OCI-LY1 (cell line): ENCODE measurements at regions not wholly inside any gene's neighbourhood (a gene's known extent, or its start where the extent isn't known, plus 50 kb on each side); places are given as distances from the start of the nearest gene placed in this dataset.

Experiments used
- H2AFZ ChIP-seq: fragments of 200-600 bp; sonication (generic), shearing (Covaris generic); 2 replicates; pipeline ENCODE4 v1.6.0; 2014; ENCODE audit warnings: antibody characterized with exemption, mild to moderate bottlenecking, low read length
- H3F3A ChIP-seq: fragments of 200-600 bp; sonication (generic), shearing (Covaris generic); 2 replicates; pipeline ENCODE4 v1.6.0; 2014; ENCODE audit warnings: mild to moderate bottlenecking, antibody characterized with exemption, low read length, moderate library complexity; ENCODE audit not compliant: insufficient read depth
- H3K27ac ChIP-seq: fragments of 200-600 bp; sonication (generic); 2 replicates; pipeline ENCODE4 v1.5.1; 2014; ENCODE audit warnings: low read length, mixed run types, mild to moderate bottlenecking, low read depth; ENCODE audit not compliant: poor library complexity, severe bottlenecking
- H3K27me3 ChIP-seq: fragments of 200-600 bp; sonication (generic); 2 replicates; pipeline ENCODE4 v1.6.0; 2014; ENCODE audit warnings: antibody characterized with exemption, mild to moderate bottlenecking, low read length, moderate library complexity; ENCODE audit not compliant: insufficient read depth
- H3K36me3 ChIP-seq: fragments of 200-600 bp; sonication (generic); 2 replicates; pipeline ENCODE4 v1.6.1; 2014; ENCODE audit warnings: mild to moderate bottlenecking, antibody characterized with exemption, low read length, moderate library complexity, mixed read lengths; ENCODE audit not compliant: insufficient read depth
- H3K4me1 ChIP-seq: fragments of 200-600 bp; sonication (generic); 2 replicates; pipeline ENCODE4 v1.5.1; 2014; ENCODE audit warnings: mild to moderate bottlenecking, low read length, moderate library complexity; ENCODE audit not compliant: insufficient read depth, severe bottlenecking
- H3K4me2 ChIP-seq: fragments of 200-600 bp; sonication (generic), shearing (Covaris generic); 2 replicates; pipeline ENCODE4 v1.6.1; 2014; ENCODE audit warnings: low read length
- H3K4me3 ChIP-seq: fragments of 200-600 bp; sonication (generic); 2 replicates; pipeline ENCODE4 v1.5.1; 2014; ENCODE audit warnings: low read length, low read depth, mild to moderate bottlenecking, mixed read lengths; ENCODE audit not compliant: poor library complexity, severe bottlenecking
- H3K79me2 ChIP-seq: fragments of 200-600 bp; shearing (Covaris generic); 2 replicates; pipeline ENCODE4 v1.6.1; 2016; ENCODE audit warnings: mixed run types, low read length, mixed read lengths; ENCODE audit not compliant: insufficient read depth
- H3K9ac ChIP-seq: fragments of 200-600 bp; sonication (generic), shearing (Covaris generic); 2 replicates; pipeline ENCODE4 v1.6.1; 2014; ENCODE audit warnings: mild to moderate bottlenecking, low read length, mixed read lengths
- H3K9me2 ChIP-seq: fragments of 200-600 bp; sonication (generic), shearing (Covaris generic); 2 replicates; pipeline ENCODE4 v1.6.1; 2014; ENCODE audit warnings: low read depth, mild to moderate bottlenecking, low read length, mixed read lengths
- H3K9me3 ChIP-seq: fragments of 200-600 bp; shearing (Covaris generic); 2 replicates; pipeline ENCODE4 v1.6.1; 2014; ENCODE audit warnings: low read length, mixed read lengths
- H4K20me1 ChIP-seq: fragments of 200-600 bp; sonication (generic), shearing (Covaris generic); 2 replicates; pipeline ENCODE4 v1.6.0; 2016; ENCODE audit warnings: mild to moderate bottlenecking, low read length; ENCODE audit not compliant: insufficient read depth
- CTCF ChIP-seq: fragments of 200-600 bp; sonication (generic), shearing (Covaris generic); IDR thresholded peaks from 2 replicates; pipeline ENCODE4 v1.5.1; 2017; ENCODE audit warnings: mild to moderate bottlenecking, antibody characterized with exemption, low read length, moderate library complexity, mixed read lengths
- EZH2 ChIP-seq: fragments of 200-600 bp; sonication (generic), shearing (Covaris generic); IDR thresholded peaks from 2 replicates; pipeline ENCODE4 v1.8.0; 2017; ENCODE audit warnings: borderline replicate concordance, mixed run types, mild to moderate bottlenecking, antibody characterized with exemption, low read length, moderate library complexity, mixed read lengths

GRCh38 chr13:106723036-106723435, 155.1 kb upstream of the ARGLU1 start:
- TF ChIP-seq EZH2 (no peak), CTCF (no peak)
- Histone ChIP-seq H3K4me1 (no peaks in the 10 kb centered on the region), H3K79me2 (no peaks in the 10 kb centered on the region), H3F3A (no peaks in the 10 kb centered on the region), H3K9me2 (no peaks in the 10 kb centered on the region), H3K9ac (no peak overlapping the region), H3K36me3 (no peaks in the 10 kb centered on the region), H2AFZ (no peak overlapping the region), H3K4me2 (no peak overlapping the region), H3K27ac (no peak overlapping the region), H3K9me3 (no peaks in the 10 kb centered on the region), H3K4me3 (no peak overlapping the region), H3K27me3 (no peaks in the 10 kb centered on the region), H4K20me1 (no peaks in the 10 kb centered on the region)

- no peak for TF ChIP-seq CTCF
- no peak for TF ChIP-seq EZH2
- Histone ChIP-seq H2AFZ (no peak overlapping the region), H3K4me1 (no peaks in the 10 kb centered on the region), H3K36me3 (no peaks in the 10 kb centered on the region), H4K20me1 (no peaks in the 10 kb centered on the region), H3K4me2 (no peak overlapping the region), H3K9me3 (no peaks in the 10 kb centered on the region), H3F3A (no peaks in the 10 kb centered on the region), H3K9me2 (no peaks in the 10 kb centered on the region), H3K79me2 (no peaks in the 10 kb centered on the region), H3K4me3 (no peak overlapping the region), H3K9ac (no peak overlapping the region), H3K27me3 (no peaks in the 10 kb centered on the region), H3K27ac (no peak overlapping the region)
Observed at GRCh38 chr13:106722620-106723019, 154.7 kb upstream of the ARGLU1 start.

- no peak overlapping the region for H3K9ac ChIP-seq
- H4K20me1 ChIP-seq = no peaks in the 10 kb centered on the region
- no peak overlapping the region for H3K4me3 ChIP-seq
- H3F3A ChIP-seq = no peaks in the 10 kb centered on the region
- no peaks in the 10 kb centered on the region for H3K36me3 ChIP-seq
- H3K4me2 ChIP-seq = no peak overlapping the region
- H3K9me2 ChIP-seq = no peaks in the 10 kb centered on the region
- H3K9me3 ChIP-seq = no peaks in the 10 kb centered on the region
- H3K79me2 ChIP-seq = no peaks in the 10 kb centered on the region
- no peak overlapping the region for H3K27ac ChIP-seq
- H3K27me3 ChIP-seq = no peaks in the 10 kb centered on the region
- no peak for TF ChIP-seq CTCF
- no peak for TF ChIP-seq EZH2
- no peaks in the 10 kb centered on the region for H3K4me1 ChIP-seq
- H2AFZ ChIP-seq = no peak overlapping the region
Observed at GRCh38 chr13:106721599-106721998, 153.7 kb upstream of the ARGLU1 start.
